Right lobe of liver (tissue), 4 donors: ENCODE measurements at regions not wholly inside any gene's neighbourhood (a gene's known extent, or its start where the extent isn't known, plus 50 kb on each side); places are given as distances from the start of the nearest gene placed in this dataset.

Source experiments
- CTCF ChIP-seq, 4 donors: fragments of 200-600 bp in 3 of 4; fragments of 450-650 bp in 1 of 4; IDR thresholded peaks; one replicate each; pipeline versions ENCODE4 v1.5.1 to v1.8.0; 2016 to 2022; ENCODE audit warnings: antibody characterized with exemption in 4 of 4, mild to moderate bottlenecking in 2 of 4
- POLR2A ChIP-seq: fragments of 450-650 bp; IDR thresholded peaks from one replicate; pipeline ENCODE4 v1.6.1; 2017; ENCODE audit warnings: antibody characterized with exemption, mild to moderate bottlenecking
- donor health status: DM: no; HTN: no; CAD: no.
- donor health status: DM: no; HTN: no; CAD: no.
- donor health status: DM: no; HTN: yes; CAD: no.

DNA sequence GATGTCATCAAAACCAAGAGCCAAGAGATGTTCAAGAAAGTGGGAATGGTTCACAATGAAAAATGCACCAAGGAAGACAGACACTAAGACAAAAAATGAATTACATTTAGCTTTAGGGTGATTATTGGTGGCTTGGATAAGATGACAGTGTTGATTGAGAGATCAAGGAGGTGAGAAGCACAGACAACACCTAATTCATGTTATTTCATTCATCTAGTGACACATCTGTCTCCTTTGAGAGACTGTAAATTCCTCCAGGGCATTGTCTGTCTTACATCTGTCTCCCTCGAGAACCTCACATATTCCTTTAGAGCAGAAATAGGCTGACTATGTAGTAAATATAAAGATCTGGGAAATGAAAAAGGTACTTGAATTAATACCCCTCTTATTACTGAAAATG lies 94.2 kb upstream of the SMIM31 start:
- TF ChIP-seq CTCF (IDR thresholded peaks at IDR 0.05) (no peak), POLR2A (no peak)
